Caco-2 (cell line): ENCODE measurements at regions not wholly inside any gene's neighbourhood (a gene's known extent, or its start where the extent isn't known, plus 50 kb on each side); places are given as distances from the start of the nearest gene placed in this dataset.

Experiments used
- BruUV-seq: library from RNA; stranded (reverse); fragments of 400-500 nt; replicated peaks from 2 replicates; lab custom pipeline; 2021; lab: Mats Ljungman, UMichigan
- CTCF ChIA-PET: fragments of 300-600 bp; sonication (Branson Sonifier 250); formaldehyde crosslinking; loops from one replicate; lab custom pipeline; 2022; ENCODE audit warnings: antibody characterized with exemption; lab: Charles Lee
- POLR2A ChIA-PET: fragments of 300-600 bp; sonication (Branson Sonifier 250); formaldehyde crosslinking; loops from one replicate; lab custom pipeline; 2022; ENCODE audit warnings: antibody characterized with exemption; lab: Charles Lee
- DNase-seq, 2 experiments: peaks; one replicate each; pipeline versions ENCODE4 v3.0.0 to v3.0.0-alpha.2; 2020 to 2022
- H3K27me3 ChIP-seq: replicated peaks from 2 replicates; pipeline ENCODE4 v1.6.0; 2011; ENCODE audit warnings: low read length; ENCODE audit not compliant: control insufficient read depth, insufficient read depth
- H3K36me3 ChIP-seq: 2 replicates; pipeline ENCODE4 v1.5.1; 2011; ENCODE audit warnings: low read length; ENCODE audit not compliant: control insufficient read depth, insufficient read depth
- H3K4me1 ChIP-seq: fragments of 250-450 bp; sonication (Bioruptor Pico); 2 replicates; pipeline ENCODE4 v1.5.1; 2020; ENCODE audit warnings: mild to moderate bottlenecking
- H3K4me3 ChIP-seq: 2 replicates; pipeline ENCODE4 v1.5.1; 2011; ENCODE audit warnings: low read depth, mild to moderate bottlenecking, control low read depth, low read length
- H3K9me3 ChIP-seq: fragments of 250-450 bp; sonication (Bioruptor Pico); 2 replicates; pipeline ENCODE4 v1.5.1; 2020; ENCODE audit warnings: mild to moderate bottlenecking, moderate library complexity
- H3K27ac Mint-ChIP-seq: one replicate; pipeline ENCODE4 v1.8.0; 2022; ENCODE audit warnings: mixed read lengths; ENCODE audit not compliant: unreplicated experiment
- H3K27me3 Mint-ChIP-seq: one replicate; pipeline ENCODE4 v1.8.0; 2022; ENCODE audit warnings: mixed read lengths; ENCODE audit not compliant: insufficient read depth, unreplicated experiment
- H3K36me3 Mint-ChIP-seq: one replicate; pipeline ENCODE4 v1.8.0; 2022; ENCODE audit warnings: mild to moderate bottlenecking, mixed read lengths; ENCODE audit not compliant: insufficient read depth, unreplicated experiment
- H3K4me1 Mint-ChIP-seq: one replicate; pipeline ENCODE4 v1.8.0; 2022; ENCODE audit warnings: low read depth, mixed read lengths; ENCODE audit not compliant: unreplicated experiment
- H3K4me3 Mint-ChIP-seq: one replicate; pipeline ENCODE4 v1.8.0; 2022; ENCODE audit warnings: mild to moderate bottlenecking, moderate library complexity, mixed read lengths; ENCODE audit not compliant: unreplicated experiment
- H3K9me3 Mint-ChIP-seq: one replicate; pipeline ENCODE4 v1.8.0; 2022; ENCODE audit warnings: mixed read lengths; ENCODE audit not compliant: unreplicated experiment
- CTCF ChIP-seq, 2 experiments: fragments of 200-600 bp in 1 of 2; IDR thresholded peaks; 1 replicate in 1 of 2; 2 replicates in 1 of 2; pipeline versions ENCODE4 v1.5.1 to v1.8.0; 2011 to 2022; ENCODE audit warnings: antibody characterized with exemption in 1 of 2, control low read depth in 1 of 2, inconsistent platforms in 1 of 2, low read depth in 1 of 2, low read length in 1 of 2, mild to moderate bottlenecking in 1 of 2, moderate library complexity in 1 of 2; ENCODE audit not compliant: insufficient read depth in 1 of 2, severe bottlenecking in 1 of 2, unreplicated experiment in 1 of 2
- intact Hi-C: fragments of 100-400 bp; cut with micrococcal nuclease; formaldehyde crosslinking; loops from one replicate; pipeline ENCODE4 v1.10.0; 2022; ENCODE audit not compliant: unreplicated experiment

GRCh38 chr5:2175842-2176404 is 293.2 kb upstream of the IRX4 start:
- H3K9me3 ChIP-seq, result no peaks in the 10 kb centered on the region
- no peaks in the 10 kb centered on the region for H3K36me3 ChIP-seq
- POLR2A ChIA-PET, result no interaction called here
- Mint-ChIP-seq H3K27me3 (peaks cover 4% of the 10 kb centered on the region), H3K36me3 (no peaks in the 10 kb centered on the region), H3K27ac (no peak overlapping the region), H3K4me3 (no peak overlapping the region), H3K4me1 (no peaks in the 10 kb centered on the region), H3K9me3 (no peaks in the 10 kb centered on the region)
- no peaks in the 10 kb centered on the region for H3K27me3 ChIP-seq
- CTCF ChIA-PET, result no interaction called here
- DNase-seq, result no peak
- TF ChIP-seq CTCF (IDR thresholded peaks at IDR 0.05; ENCODE audit: insufficient read depth in 1 of 2, low read depth in 1 of 2, low read length in 1 of 2, severe bottlenecking in 1 of 2, unreplicated experiment in 1 of 2), result no peak
- no peaks in the 10 kb centered on the region for H3K4me1 ChIP-seq
- intact Hi-C loops, result no loop called here
- no TSS peak for BruUV-seq
- H3K4me3 ChIP-seq, result no peak overlapping the region

- Mint-ChIP-seq H3K9me3 (no peaks in the 10 kb centered on the region), H3K27me3 (peaks cover 9% of the 10 kb centered on the region), H3K36me3 (no peaks in the 10 kb centered on the region), H3K4me1 (no peaks in the 10 kb centered on the region), H3K27ac (no peak overlapping the region), H3K4me3 (no peak overlapping the region)
- no peaks in the 10 kb centered on the region for H3K9me3 ChIP-seq
- no peak for DNase-seq
- ChIA-PET POLR2A (no interaction called here), CTCF (no interaction called here)
- no peaks in the 10 kb centered on the region for H3K27me3 ChIP-seq
- BruUV-seq, result no TSS peak
- no peaks in the 10 kb centered on the region for H3K36me3 ChIP-seq
- intact Hi-C loops, result no loop called here
- TF ChIP-seq CTCF (IDR thresholded peaks at IDR 0.05; ENCODE audit: insufficient read depth in 1 of 2, low read depth in 1 of 2, low read length in 1 of 2, severe bottlenecking in 1 of 2, unreplicated experiment in 1 of 2), result no peak
- H3K4me3 ChIP-seq, result no peak overlapping the region
- no peaks in the 10 kb centered on the region for H3K4me1 ChIP-seq
Measured at GRCh38 chr5:2175041-2175440, 292.3 kb upstream of the IRX4 start.

- no TSS peak for BruUV-seq
- H3K4me3 ChIP-seq, result no peak overlapping the region
- POLR2A ChIA-PET, result no interaction called here
- no peak for DNase-seq
- no peak for TF ChIP-seq CTCF (IDR thresholded peaks at IDR 0.05; ENCODE audit: insufficient read depth in 1 of 2, low read depth in 1 of 2, low read length in 1 of 2, severe bottlenecking in 1 of 2, unreplicated experiment in 1 of 2)
- H3K36me3 ChIP-seq, result no peaks in the 10 kb centered on the region
- no peak overlapping the region for H3K4me3 Mint-ChIP-seq
- no peaks in the 10 kb centered on the region for H3K36me3 Mint-ChIP-seq
- H3K27ac Mint-ChIP-seq, result no peak overlapping the region
- H3K4me1 Mint-ChIP-seq, result no peaks in the 10 kb centered on the region
- H3K9me3 ChIP-seq, result no peaks in the 10 kb centered on the region
- no peaks in the 10 kb centered on the region for H3K27me3 ChIP-seq
- no peaks in the 10 kb centered on the region for H3K4me1 ChIP-seq
- intact Hi-C loops, result no loop called here
- H3K27me3 Mint-ChIP-seq, result peaks cover 9% of the 10 kb centered on the region
- H3K9me3 Mint-ChIP-seq, result no peaks in the 10 kb centered on the region
- CTCF ChIA-PET, result no interaction called here
Measured at GRCh38 chr5:2174538-2174937, 291.8 kb upstream of the IRX4 start.
